Uterus (tissue), 3 donors: ENCODE measurements at regions not wholly inside any gene's neighbourhood (a gene's known extent, or its start where the extent isn't known, plus 50 kb on each side); places are given as distances from the start of the nearest gene placed in this dataset.

ENCODE experiments used
- DNase-seq, 2 donors: peaks; one replicate each; pipeline ENCODE4 v3.0.0-alpha.2; 2019 to 2020
- H3K27ac ChIP-seq, 2 donors: fragments of 200-600 bp; sonication (generic); 1 replicate in 1 of 2; 2 replicates in 1 of 2; pipeline ENCODE4 v1.5.1; 2016 to 2018
- H3K27me3 ChIP-seq, 2 donors: fragments of 200-600 bp; sonication (generic); one replicate each; pipeline ENCODE4 v1.5.1; 2018 to 2019; ENCODE audit warnings: control low read depth in 1 of 2
- H3K36me3 ChIP-seq, 2 donors: fragments of 200-600 bp; sonication (generic); one replicate each; pipeline ENCODE4 v1.5.1; 2019; ENCODE audit warnings: control low read depth in 1 of 2
- H3K4me1 ChIP-seq, 2 donors: fragments of 200-600 bp; sonication (generic); one replicate each; pipeline ENCODE4 v1.5.1; 2018 to 2019; ENCODE audit warnings: control low read depth in 1 of 2
- H3K4me3 ChIP-seq, 2 donors: fragments of 200-600 bp; sonication (generic); 1 replicate in 1 of 2; 2 replicates in 1 of 2; pipeline ENCODE4 v1.5.1; 2018 to 2019; ENCODE audit warnings: mild to moderate bottlenecking in 1 of 2
- H3K9me3 ChIP-seq, 2 donors: fragments of 200-600 bp; sonication (generic); one replicate each; pipeline ENCODE4 v1.5.1; 2019; ENCODE audit warnings: control low read depth in 1 of 2
- POLR2A ChIP-seq, 2 donors: fragments of 450-650 bp; IDR thresholded peaks; one replicate each; pipeline ENCODE4 v1.6.1; 2016; ENCODE audit warnings: antibody characterized with exemption in 2 of 2, mild to moderate bottlenecking in 1 of 2, moderate library complexity in 1 of 2
- intact Hi-C: fragments of 100-400 bp; cut with DNase I; formaldehyde crosslinking; loops from one replicate; pipeline ENCODE4 v1.15.1; 2023; ENCODE audit warnings: low total_unique reads
- TF ChIP-seq, protein P1 (sequence below), 4 experiments: fragments of 200-600 bp in 2 of 4; fragments of 450-650 bp in 2 of 4; sonication (generic) in 2 of 4; IDR thresholded peaks; one replicate each; pipeline ENCODE4 v1.5.1; 2016 to 2019; ENCODE audit warnings: antibody characterized with exemption in 4 of 4, mild to moderate bottlenecking in 2 of 4, moderate library complexity in 1 of 4
- donor health status: DM: yes; HTN: yes; CAD: no.

DNA sequence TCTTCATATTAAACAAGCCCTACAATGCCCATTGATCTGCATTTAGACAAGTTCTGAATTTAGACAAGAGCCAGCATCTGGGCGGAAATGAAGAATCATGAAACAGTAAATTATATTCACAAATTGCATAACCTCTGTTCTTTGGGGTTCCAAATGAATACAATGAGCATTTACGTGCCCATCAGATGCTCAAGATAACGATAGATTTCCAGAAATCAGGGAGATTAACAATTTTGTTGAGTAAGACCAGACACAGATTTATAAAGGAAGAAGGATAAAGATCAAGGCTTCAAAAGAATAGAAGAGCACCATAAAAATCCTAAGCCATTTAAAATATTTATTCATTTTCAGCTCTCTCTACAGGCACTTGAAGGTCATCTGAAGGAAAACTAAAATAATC is 59.7 kb upstream of the CDH20 start:
- TF ChIP-seq, protein P1, sequence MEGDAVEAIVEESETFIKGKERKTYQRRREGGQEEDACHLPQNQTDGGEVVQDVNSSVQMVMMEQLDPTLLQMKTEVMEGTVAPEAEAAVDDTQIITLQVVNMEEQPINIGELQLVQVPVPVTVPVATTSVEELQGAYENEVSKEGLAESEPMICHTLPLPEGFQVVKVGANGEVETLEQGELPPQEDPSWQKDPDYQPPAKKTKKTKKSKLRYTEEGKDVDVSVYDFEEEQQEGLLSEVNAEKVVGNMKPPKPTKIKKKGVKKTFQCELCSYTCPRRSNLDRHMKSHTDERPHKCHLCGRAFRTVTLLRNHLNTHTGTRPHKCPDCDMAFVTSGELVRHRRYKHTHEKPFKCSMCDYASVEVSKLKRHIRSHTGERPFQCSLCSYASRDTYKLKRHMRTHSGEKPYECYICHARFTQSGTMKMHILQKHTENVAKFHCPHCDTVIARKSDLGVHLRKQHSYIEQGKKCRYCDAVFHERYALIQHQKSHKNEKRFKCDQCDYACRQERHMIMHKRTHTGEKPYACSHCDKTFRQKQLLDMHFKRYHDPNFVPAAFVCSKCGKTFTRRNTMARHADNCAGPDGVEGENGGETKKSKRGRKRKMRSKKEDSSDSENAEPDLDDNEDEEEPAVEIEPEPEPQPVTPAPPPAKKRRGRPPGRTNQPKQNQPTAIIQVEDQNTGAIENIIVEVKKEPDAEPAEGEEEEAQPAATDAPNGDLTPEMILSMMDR (IDR thresholded peaks at IDR 0.05) = no peak
- no peak for TF ChIP-seq POLR2A (IDR thresholded peaks at IDR 0.05)
- no peaks in the 10 kb centered on the region for H3K27me3 ChIP-seq
- intact Hi-C loops = no loop called here

DNA sequence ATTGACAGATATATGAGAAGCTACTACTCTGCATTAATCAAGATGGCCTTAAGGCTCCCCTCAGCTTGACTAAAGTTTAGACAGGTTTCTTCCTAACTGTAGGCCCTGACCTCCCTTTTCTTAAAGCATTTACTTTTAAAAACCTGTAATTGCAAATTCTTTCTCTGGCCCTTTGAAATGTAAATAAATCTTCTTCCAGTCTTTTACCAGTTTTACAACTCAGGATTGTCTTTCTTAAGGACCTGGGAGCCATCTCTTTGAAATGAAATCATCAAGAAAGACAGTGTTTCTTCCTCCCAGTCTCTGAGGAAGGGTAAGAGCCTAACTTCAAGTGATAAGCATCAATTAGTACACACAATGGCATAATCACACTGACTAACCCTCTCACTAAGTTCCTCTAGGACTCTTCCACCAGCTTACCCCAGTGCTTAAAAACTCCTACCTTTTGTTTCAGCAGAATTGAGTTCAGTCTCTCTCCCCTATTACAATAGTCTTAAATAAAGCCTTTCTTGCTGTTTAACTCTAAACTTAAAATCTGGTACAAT is 58.7 kb upstream of the CDH20 start:
- no peaks in the 10 kb centered on the region for H3K4me1 ChIP-seq
- H3K36me3 ChIP-seq = no peaks in the 10 kb centered on the region
- no peak overlapping the region for H3K4me3 ChIP-seq
- TF ChIP-seq, protein P1 (IDR thresholded peaks at IDR 0.05) = no peak
- no peak for TF ChIP-seq POLR2A (IDR thresholded peaks at IDR 0.05)
- H3K27me3 ChIP-seq = no peaks in the 10 kb centered on the region
- no peak overlapping the region for H3K27ac ChIP-seq
- no peaks in the 10 kb centered on the region for H3K9me3 ChIP-seq
- no peak for DNase-seq
- intact Hi-C loops = no loop called here

More for the DNA sequence above, 59.7 kb upstream of the CDH20 start:
- DNase-seq = no peak
- Histone ChIP-seq H3K27ac (no peak overlapping the region), H3K4me3 (no peak overlapping the region), H3K36me3 (no peaks in the 10 kb centered on the region), H3K4me1 (no peaks in the 10 kb centered on the region), H3K9me3 (no peaks in the 10 kb centered on the region)

DNA sequence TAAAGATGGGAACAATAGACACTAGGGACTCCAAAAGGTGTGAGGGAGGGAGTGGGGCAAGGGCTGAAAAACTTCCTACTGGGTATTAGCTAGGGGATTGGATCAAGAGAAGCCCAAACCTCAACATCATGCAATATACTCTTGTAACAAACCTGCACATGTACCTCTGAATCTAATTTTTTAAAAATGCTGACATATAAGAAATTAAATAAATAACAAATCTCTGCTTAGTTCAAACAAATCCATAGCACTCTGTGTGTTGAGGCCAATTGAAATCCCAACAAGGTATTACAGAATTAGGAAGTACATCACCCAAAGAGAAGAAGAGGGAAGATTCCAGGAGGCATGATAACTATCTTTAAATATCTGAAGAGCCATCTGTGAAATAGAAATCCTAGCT is 55.4 kb upstream of the CDH20 start:
- no peaks in the 10 kb centered on the region for H3K27me3 ChIP-seq
- no peaks in the 10 kb centered on the region for H3K4me1 ChIP-seq
- intact Hi-C loops = no loop called here
- H3K27ac ChIP-seq = no peak overlapping the region
- DNase-seq = no peak
- H3K4me3 ChIP-seq = no peak overlapping the region
- TF ChIP-seq, protein P1 (IDR thresholded peaks at IDR 0.05) = no peak
- TF ChIP-seq POLR2A (IDR thresholded peaks at IDR 0.05) = no peak
- H3K36me3 ChIP-seq = no peaks in the 10 kb centered on the region
- no peaks in the 10 kb centered on the region for H3K9me3 ChIP-seq

DNA sequence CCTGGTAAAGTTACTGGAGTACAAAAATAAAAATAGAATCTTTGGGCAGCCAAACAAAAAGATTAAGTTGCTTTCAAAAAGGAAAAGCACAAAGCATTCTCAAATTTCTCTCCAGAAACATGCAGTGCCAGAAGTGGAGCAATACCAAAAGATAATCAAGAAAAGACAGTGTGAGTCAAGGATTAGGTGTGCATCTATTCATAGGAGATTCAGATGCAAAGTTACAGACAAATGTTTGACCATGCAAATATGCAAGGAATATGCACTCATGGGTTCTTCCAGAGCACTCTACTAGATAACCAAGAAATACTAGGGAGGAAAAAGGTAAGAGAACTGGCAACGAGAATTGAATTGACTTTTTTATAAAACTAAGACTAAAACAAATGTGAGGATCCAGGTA is 51.8 kb upstream of the CDH20 start:
- Histone ChIP-seq H3K27ac (no peak overlapping the region), H3K27me3 (no peaks in the 10 kb centered on the region), H3K4me1 (no peaks in the 10 kb centered on the region), H3K4me3 (no peak overlapping the region), H3K9me3 (no peaks in the 10 kb centered on the region), H3K36me3 (no peaks in the 10 kb centered on the region)
- intact Hi-C loops = no loop called here
- no peak for DNase-seq
- no peak for TF ChIP-seq POLR2A (IDR thresholded peaks at IDR 0.05)
- TF ChIP-seq, protein P1 (IDR thresholded peaks at IDR 0.05) = no peak

DNA sequence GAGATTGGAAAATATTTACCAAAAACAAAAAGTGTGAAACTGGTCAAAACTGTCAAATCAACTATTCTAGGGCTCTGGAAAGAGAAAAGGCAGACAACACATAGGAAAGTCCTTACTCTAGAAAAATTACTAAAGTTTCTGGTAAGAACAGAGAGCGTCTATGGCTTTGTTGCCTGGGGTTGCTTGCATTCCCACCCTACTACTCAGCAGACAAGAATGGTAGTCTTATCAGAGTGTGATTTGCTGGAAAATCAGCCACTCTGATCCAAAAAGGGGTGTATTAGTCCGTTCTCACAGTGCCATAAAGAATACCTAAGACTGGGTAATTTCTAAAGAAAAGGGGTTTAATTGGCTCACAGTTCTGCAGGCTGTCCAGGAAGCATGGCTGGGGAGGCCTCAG is 50.3 kb upstream of the CDH20 start:
- no peak for DNase-seq
- no peak overlapping the region for H3K27ac ChIP-seq
- intact Hi-C loops = no loop called here

More for the DNA sequence above, 50.3 kb upstream of the CDH20 start:
- Histone ChIP-seq H3K36me3 (no peaks in the 10 kb centered on the region), H3K4me1 (no peaks in the 10 kb centered on the region), H3K27me3 (no peaks in the 10 kb centered on the region), H3K9me3 (no peaks in the 10 kb centered on the region), H3K4me3 (no peak overlapping the region)
- TF ChIP-seq, protein P1 (IDR thresholded peaks at IDR 0.05) = no peak
